Stimulated activated CD8-positive, alpha-beta memory T cell treated with anti-CD3 and anti-CD28 coated beads, Interleukin-7, amount 100 ng/mL, for 1 hour (primary cell): ENCODE measurements at regions not wholly inside any gene's neighbourhood (a gene's known extent, or its start where the extent isn't known, plus 50 kb on each side); places are given as distances from the start of the nearest gene placed in this dataset.
"Not testable (repeated sequence)": the region's sequence is repeated elsewhere in the genome, so short reads cannot be mapped to it uniquely, and the experiment has no call there.

Experiments used
- DNase-seq, 2 donors: peaks; one replicate each; pipeline ENCODE4 v3.0.0-alpha.2; 2020; ENCODE audit warnings: low read depth in 2 of 2

GRCh38 chr20:56872620-56873458 is 243.7 kb downstream of the TFAP2C start:
- no peak for DNase-seq

GRCh38 chr20:56873836-56874235 is 244.7 kb downstream of the TFAP2C start:
- DNase-seq = no peak

- no peak for DNase-seq
Measured at GRCh38 chr20:56875052-56875659, 246.1 kb downstream of the TFAP2C start.

- DNase-seq = no peak
Measured at GRCh38 chr20:56875803-56876202, 246.7 kb downstream of the TFAP2C start.

GRCh38 chr20:56885521-56885920 is 256.4 kb downstream of the TFAP2C start:
- DNase-seq = no peak

- DNase-seq = no peak
Measured at GRCh38 chr20:56890011-56890410, 260.9 kb downstream of the TFAP2C start.

- DNase-seq = no peak
Measured at GRCh38 chr20:56893226-56893917, 264.3 kb downstream of the TFAP2C start.

- DNase-seq = no peak
Measured at GRCh38 chr20:56896447-56896846, 267.3 kb downstream of the TFAP2C start.

- DNase-seq = no peak
Measured at GRCh38 chr20:56897318-56897957, 268.3 kb downstream of the TFAP2C start.

- DNase-seq = no peak
Measured at GRCh38 chr20:56897958-56898349, 268.8 kb downstream of the TFAP2C start.

- DNase-seq = no peak
Measured at GRCh38 chr20:56899506-56899905, 270.4 kb downstream of the TFAP2C start.

GRCh38 chr20:56900252-56900651 is 271.1 kb downstream of the TFAP2C start:
- no peak for DNase-seq

- DNase-seq = no peak
Measured at GRCh38 chr20:56903421-56903820, 274.3 kb downstream of the TFAP2C start.

GRCh38 chr20:56903858-56904257 is 274.8 kb downstream of the TFAP2C start:
- DNase-seq = no peak

GRCh38 chr20:56909918-56910714 is 281.0 kb downstream of the TFAP2C start:
- DNase-seq = no peak

- DNase-seq = no peak
Measured at GRCh38 chr20:56911946-56912345, 282.8 kb downstream of the TFAP2C start.

- no peak for DNase-seq
Measured at GRCh38 chr20:56914532-56914931, 285.4 kb downstream of the TFAP2C start.

GRCh38 chr20:56916345-56916622 is 287.2 kb downstream of the TFAP2C start:
- no peak for DNase-seq

GRCh38 chr20:56920041-56920440 is 290.9 kb downstream of the TFAP2C start:
- DNase-seq = not testable (repeated sequence)

GRCh38 chr20:56922497-56922896 is 293.4 kb downstream of the TFAP2C start:
- no peak for DNase-seq

GRCh38 chr20:56924292-56925081 is 295.4 kb downstream of the TFAP2C start:
- DNase-seq = no peak
